ENCODE measurements at regions not wholly inside any gene's neighbourhood (a gene's known extent, or its start where the extent isn't known, plus 50 kb on each side); places are given as distances from the start of the nearest gene placed in this dataset.

DNA sequence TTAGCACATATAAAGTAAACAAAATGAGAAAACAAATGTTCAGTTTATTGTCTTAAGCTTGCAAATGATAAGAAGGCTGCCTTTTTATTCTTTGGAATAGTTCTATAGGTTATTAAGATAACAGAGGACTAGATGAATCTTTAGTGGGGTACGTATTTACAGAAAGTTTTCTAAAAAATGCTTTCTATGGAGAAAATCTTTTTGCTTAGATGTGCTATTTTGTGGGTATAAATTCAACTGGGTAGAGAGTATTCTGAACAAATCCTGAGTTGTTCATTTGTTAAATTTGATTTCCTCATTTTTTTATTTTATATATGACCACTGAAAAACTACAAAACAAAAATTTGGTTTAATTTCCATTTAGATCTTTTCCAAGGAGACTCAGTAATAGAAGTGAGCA lies 566.9 kb downstream of the PLCL1 start:
- TF ChIP-seq, protein P1, sequence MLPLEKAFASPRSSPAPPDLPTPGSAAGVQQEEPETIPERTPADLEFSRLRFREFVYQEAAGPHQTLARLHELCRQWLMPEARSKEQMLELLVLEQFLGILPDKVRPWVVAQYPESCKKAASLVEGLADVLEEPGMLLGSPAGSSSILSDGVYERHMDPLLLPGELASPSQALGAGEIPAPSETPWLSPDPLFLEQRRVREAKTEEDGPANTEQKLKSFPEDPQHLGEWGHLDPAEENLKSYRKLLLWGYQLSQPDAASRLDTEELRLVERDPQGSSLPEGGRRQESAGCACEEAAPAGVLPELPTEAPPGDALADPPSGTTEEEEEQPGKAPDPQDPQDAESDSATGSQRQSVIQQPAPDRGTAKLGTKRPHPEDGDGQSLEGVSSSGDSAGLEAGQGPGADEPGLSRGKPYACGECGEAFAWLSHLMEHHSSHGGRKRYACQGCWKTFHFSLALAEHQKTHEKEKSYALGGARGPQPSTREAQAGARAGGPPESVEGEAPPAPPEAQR (tag by site-specific recombination; IDR thresholded peaks at IDR 0.05) = no peak
- TF ChIP-seq MEIS1 (CRISPR knock-in tag; IDR thresholded peaks at IDR 0.05; ENCODE audit: borderline replicate concordance) (no peak), ZBTB20 (tag by site-specific recombination; IDR thresholded peaks at IDR 0.05) (no peak), KLF1 (tag by site-specific recombination; IDR thresholded peaks at IDR 0.05) (no peak), GLIS2 (tag by site-specific recombination; IDR thresholded peaks at IDR 0.05) (no peak)
- TF ChIP-seq, protein P2, sequence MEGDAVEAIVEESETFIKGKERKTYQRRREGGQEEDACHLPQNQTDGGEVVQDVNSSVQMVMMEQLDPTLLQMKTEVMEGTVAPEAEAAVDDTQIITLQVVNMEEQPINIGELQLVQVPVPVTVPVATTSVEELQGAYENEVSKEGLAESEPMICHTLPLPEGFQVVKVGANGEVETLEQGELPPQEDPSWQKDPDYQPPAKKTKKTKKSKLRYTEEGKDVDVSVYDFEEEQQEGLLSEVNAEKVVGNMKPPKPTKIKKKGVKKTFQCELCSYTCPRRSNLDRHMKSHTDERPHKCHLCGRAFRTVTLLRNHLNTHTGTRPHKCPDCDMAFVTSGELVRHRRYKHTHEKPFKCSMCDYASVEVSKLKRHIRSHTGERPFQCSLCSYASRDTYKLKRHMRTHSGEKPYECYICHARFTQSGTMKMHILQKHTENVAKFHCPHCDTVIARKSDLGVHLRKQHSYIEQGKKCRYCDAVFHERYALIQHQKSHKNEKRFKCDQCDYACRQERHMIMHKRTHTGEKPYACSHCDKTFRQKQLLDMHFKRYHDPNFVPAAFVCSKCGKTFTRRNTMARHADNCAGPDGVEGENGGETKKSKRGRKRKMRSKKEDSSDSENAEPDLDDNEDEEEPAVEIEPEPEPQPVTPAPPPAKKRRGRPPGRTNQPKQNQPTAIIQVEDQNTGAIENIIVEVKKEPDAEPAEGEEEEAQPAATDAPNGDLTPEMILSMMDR (tag by site-specific recombination; IDR thresholded peaks at IDR 0.05) = no peak
- TF ChIP-seq, protein P3, sequence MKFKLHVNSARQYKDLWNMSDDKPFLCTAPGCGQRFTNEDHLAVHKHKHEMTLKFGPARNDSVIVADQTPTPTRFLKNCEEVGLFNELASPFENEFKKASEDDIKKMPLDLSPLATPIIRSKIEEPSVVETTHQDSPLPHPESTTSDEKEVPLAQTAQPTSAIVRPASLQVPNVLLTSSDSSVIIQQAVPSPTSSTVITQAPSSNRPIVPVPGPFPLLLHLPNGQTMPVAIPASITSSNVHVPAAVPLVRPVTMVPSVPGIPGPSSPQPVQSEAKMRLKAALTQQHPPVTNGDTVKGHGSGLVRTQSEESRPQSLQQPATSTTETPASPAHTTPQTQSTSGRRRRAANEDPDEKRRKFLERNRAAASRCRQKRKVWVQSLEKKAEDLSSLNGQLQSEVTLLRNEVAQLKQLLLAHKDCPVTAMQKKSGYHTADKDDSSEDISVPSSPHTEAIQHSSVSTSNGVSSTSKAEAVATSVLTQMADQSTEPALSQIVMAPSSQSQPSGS (tag by site-specific recombination; IDR thresholded peaks at IDR 0.05; ENCODE audit: low read depth) = no peak
- TF ChIP-seq, protein P4, sequence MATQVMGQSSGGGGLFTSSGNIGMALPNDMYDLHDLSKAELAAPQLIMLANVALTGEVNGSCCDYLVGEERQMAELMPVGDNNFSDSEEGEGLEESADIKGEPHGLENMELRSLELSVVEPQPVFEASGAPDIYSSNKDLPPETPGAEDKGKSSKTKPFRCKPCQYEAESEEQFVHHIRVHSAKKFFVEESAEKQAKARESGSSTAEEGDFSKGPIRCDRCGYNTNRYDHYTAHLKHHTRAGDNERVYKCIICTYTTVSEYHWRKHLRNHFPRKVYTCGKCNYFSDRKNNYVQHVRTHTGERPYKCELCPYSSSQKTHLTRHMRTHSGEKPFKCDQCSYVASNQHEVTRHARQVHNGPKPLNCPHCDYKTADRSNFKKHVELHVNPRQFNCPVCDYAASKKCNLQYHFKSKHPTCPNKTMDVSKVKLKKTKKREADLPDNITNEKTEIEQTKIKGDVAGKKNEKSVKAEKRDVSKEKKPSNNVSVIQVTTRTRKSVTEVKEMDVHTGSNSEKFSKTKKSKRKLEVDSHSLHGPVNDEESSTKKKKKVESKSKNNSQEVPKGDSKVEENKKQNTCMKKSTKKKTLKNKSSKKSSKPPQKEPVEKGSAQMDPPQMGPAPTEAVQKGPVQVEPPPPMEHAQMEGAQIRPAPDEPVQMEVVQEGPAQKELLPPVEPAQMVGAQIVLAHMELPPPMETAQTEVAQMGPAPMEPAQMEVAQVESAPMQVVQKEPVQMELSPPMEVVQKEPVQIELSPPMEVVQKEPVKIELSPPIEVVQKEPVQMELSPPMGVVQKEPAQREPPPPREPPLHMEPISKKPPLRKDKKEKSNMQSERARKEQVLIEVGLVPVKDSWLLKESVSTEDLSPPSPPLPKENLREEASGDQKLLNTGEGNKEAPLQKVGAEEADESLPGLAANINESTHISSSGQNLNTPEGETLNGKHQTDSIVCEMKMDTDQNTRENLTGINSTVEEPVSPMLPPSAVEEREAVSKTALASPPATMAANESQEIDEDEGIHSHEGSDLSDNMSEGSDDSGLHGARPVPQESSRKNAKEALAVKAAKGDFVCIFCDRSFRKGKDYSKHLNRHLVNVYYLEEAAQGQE (tag by site-specific recombination; IDR thresholded peaks at IDR 0.05) = no peak
- TF ChIP-seq, protein P5, sequence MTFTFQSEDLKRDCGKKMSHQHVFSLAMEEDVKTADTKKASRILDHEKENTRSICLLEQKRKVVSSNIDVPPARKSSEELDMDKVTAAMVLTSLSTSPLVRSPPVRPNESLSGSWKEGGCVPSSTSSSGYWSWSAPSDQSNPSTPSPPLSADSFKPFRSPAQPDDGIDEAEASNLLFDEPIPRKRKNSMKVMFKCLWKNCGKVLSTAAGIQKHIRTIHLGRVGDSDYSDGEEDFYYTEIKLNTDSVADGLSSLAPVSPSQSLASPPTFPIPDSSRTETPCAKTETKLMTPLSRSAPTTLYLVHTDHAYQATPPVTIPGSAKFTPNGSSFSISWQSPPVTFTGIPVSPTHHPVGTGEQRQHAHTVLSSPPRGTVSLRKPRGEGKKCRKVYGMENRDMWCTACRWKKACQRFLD (tag by site-specific recombination; IDR thresholded peaks at IDR 0.05) = no peak
